SH-SY5Y (cell line): ENCODE measurements at regions not wholly inside any gene's neighbourhood (a gene's known extent, or its start where the extent isn't known, plus 50 kb on each side); places are given as distances from the start of the nearest gene placed in this dataset.

ENCODE experiments used
- GATA2 ChIP-seq: IDR thresholded peaks from 2 replicates; pipeline ENCODE4 v1.6.1; 2011; ENCODE audit warnings: mild to moderate bottlenecking, low read depth, low read length
- GATA3 ChIP-seq: IDR thresholded peaks from 2 replicates; pipeline ENCODE4 v1.6.1; 2011; ENCODE audit warnings: low read depth, mild to moderate bottlenecking, low read length, moderate library complexity

GRCh38 chr6:26214803-26215584 is 127.8 kb downstream of the HFE start:
- TF ChIP-seq GATA2 (no peak), GATA3 (no peak)
